ENCODE measurements at regions not wholly inside any gene's neighbourhood (a gene's known extent, or its start where the extent isn't known, plus 50 kb on each side); places are given as distances from the start of the nearest gene placed in this dataset.

- TF ChIP-seq CTCF (IDR thresholded peaks at IDR 0.05) (no peak), EZH2 (IDR thresholded peaks at IDR 0.05; ENCODE audit: borderline replicate concordance, insufficient read depth, low read depth, low read length, poor library complexity, severe bottlenecking) (no peak)
Observed at GRCh38 chrX:86917959-86918358, 599.6 kb upstream of the KLHL4 start.

Data from B cell (primary cell).